Hepatocyte (in vitro differentiated cells): ENCODE measurements at regions not wholly inside any gene's neighbourhood (a gene's known extent, or its start where the extent isn't known, plus 50 kb on each side); places are given as distances from the start of the nearest gene placed in this dataset.

Experiments
- DNase-seq: peaks from one replicate; pipeline ENCODE4 v3.0.0-alpha.2; 2016; ENCODE audit warnings: low spot score
- H2AFZ ChIP-seq: fragments of 200-600 bp; sonication (generic); 2 replicates; pipeline ENCODE4 v1.6.0; 2016; ENCODE audit warnings: antibody characterized with exemption, mild to moderate bottlenecking
- H3K27ac ChIP-seq: fragments of 200-600 bp; sonication (generic); 2 replicates; pipeline ENCODE4 v1.5.1; 2016; ENCODE audit warnings: mild to moderate bottlenecking
- H3K27me3 ChIP-seq: fragments of 200-600 bp; sonication (generic); 2 replicates; pipeline ENCODE4 v1.6.1; 2016
- H3K36me3 ChIP-seq: fragments of 200-600 bp; sonication (generic); replicated peaks from 2 replicates; pipeline ENCODE4 v1.5.1; 2016; ENCODE audit warnings: low read depth; ENCODE audit not compliant: insufficient read depth
- H3K4me1 ChIP-seq: fragments of 200-600 bp; sonication (generic); 2 replicates; pipeline ENCODE4 v1.5.1; 2016; ENCODE audit warnings: mild to moderate bottlenecking, moderate library complexity; ENCODE audit not compliant: insufficient read depth
- H3K4me2 ChIP-seq: fragments of 200-600 bp; sonication (generic); 2 replicates; pipeline ENCODE4 v1.6.0; 2016
- H3K4me3 ChIP-seq: fragments of 200-600 bp; sonication (generic); 2 replicates; pipeline ENCODE4 v1.5.1; 2016; ENCODE audit warnings: mild to moderate bottlenecking
- H3K79me2 ChIP-seq: fragments of 200-600 bp; sonication (generic); 2 replicates; pipeline ENCODE4 v1.6.0; 2017; ENCODE audit warnings: mild to moderate bottlenecking
- H3K9me2 ChIP-seq: fragments of 200-600 bp; sonication (generic); replicated peaks from 2 replicates; pipeline ENCODE4 v1.6.0; 2017; ENCODE audit warnings: mild to moderate bottlenecking; ENCODE audit not compliant: insufficient read depth
- H3K9me3 ChIP-seq: fragments of 200-600 bp; sonication (generic); 2 replicates; pipeline ENCODE4 v1.5.1; 2016; ENCODE audit warnings: low read depth, mild to moderate bottlenecking
- H4K20me1 ChIP-seq: fragments of 200-600 bp; sonication (generic); 2 replicates; pipeline ENCODE4 v1.6.0; 2016; ENCODE audit warnings: mild to moderate bottlenecking; ENCODE audit not compliant: insufficient read depth, poor library complexity, severe bottlenecking
- EZH2 ChIP-seq: fragments of 200-600 bp; sonication (generic); IDR thresholded peaks from 2 replicates; pipeline ENCODE4 v1.6.1; 2016; ENCODE audit warnings: antibody characterized with exemption, mild to moderate bottlenecking, borderline replicate concordance
- EZH2phosphoT487 ChIP-seq: fragments of 200-600 bp; sonication (generic); IDR thresholded peaks from one replicate; pipeline ENCODE4 v1.6.1; 2018; ENCODE audit warnings: antibody characterized with exemption, mild to moderate bottlenecking, low read depth, moderate library complexity; ENCODE audit not compliant: unreplicated experiment, severe bottlenecking
- WGBS: methylation state at CpG from one replicate; pipeline ENCODE4 v1.1.6; 2016; ENCODE audit warnings: low lambda C conversion rate; ENCODE audit errors: missing lambda C conversion rate; 5-methylcytosine and 5-hydroxymethylcytosine counted together
- TF ChIP-seq, protein P1 (sequence below): fragments of 200-600 bp; sonication (generic); IDR thresholded peaks from 2 replicates; pipeline ENCODE4 v1.5.1; 2016; ENCODE audit warnings: antibody characterized with exemption, mild to moderate bottlenecking; ENCODE audit not compliant: poor library complexity

DNA sequence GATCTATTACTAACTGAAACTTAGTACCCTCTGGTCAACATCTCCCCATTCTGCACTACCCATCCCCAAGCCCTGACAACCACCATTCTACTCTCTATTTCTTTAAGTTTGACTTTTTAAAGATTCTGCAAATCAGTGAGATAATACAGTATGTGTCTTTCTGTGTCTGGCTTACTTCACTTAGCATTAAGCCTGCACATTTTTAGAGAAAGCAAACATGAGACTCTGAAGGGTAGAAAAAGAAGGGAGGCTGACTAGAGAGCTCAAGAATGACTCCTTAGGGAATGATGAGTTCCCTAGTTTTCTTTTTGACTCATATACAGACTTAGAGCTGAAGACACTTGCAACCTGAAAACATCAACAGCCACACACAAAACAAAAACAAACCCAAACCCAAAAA is 311.3 kb downstream of the SQOR start:
- Histone ChIP-seq H3K27ac (no peak overlapping the region), H4K20me1 (no peaks in the 10 kb centered on the region), H3K4me2 (no peak overlapping the region), H2AFZ (no peak overlapping the region), H3K4me3 (no peak overlapping the region), H3K79me2 (no peaks in the 10 kb centered on the region), H3K27me3 (no peaks in the 10 kb centered on the region), H3K36me3 (no peaks in the 10 kb centered on the region), H3K9me2 (no peaks in the 10 kb centered on the region), H3K4me1 (peaks cover 3% of the 10 kb centered on the region), H3K9me3 (no peaks in the 10 kb centered on the region)
- TF ChIP-seq EZH2phosphoT487 (no peak), EZH2 (no peak)
- TF ChIP-seq, protein P1, sequence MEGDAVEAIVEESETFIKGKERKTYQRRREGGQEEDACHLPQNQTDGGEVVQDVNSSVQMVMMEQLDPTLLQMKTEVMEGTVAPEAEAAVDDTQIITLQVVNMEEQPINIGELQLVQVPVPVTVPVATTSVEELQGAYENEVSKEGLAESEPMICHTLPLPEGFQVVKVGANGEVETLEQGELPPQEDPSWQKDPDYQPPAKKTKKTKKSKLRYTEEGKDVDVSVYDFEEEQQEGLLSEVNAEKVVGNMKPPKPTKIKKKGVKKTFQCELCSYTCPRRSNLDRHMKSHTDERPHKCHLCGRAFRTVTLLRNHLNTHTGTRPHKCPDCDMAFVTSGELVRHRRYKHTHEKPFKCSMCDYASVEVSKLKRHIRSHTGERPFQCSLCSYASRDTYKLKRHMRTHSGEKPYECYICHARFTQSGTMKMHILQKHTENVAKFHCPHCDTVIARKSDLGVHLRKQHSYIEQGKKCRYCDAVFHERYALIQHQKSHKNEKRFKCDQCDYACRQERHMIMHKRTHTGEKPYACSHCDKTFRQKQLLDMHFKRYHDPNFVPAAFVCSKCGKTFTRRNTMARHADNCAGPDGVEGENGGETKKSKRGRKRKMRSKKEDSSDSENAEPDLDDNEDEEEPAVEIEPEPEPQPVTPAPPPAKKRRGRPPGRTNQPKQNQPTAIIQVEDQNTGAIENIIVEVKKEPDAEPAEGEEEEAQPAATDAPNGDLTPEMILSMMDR, result no peak
- DNase-seq, result no peak

DNA sequence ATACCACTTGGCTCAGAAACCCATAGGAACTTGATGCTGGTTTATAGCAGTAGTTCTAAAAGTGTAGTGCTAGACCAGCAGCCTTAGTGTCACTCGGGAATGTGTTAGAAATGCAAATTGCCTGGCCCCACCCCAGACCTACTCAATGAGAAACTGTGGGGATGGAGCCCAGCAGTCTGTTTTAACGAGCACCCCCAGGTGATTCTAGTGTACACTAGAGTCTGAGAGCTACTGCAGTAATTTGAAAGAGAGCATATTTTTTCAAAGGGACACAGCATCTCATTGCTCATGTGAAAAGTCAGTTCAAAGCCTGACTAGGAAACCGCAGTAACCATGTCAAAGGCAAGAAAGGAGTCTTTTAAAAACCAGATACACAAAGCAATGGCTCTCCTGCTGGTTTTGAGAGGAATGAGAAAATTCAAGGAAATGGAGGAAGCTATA is 313.4 kb downstream of the SQOR start:
- peak overlapping the region; percentile 46 for H3K27ac ChIP-seq
- H3K4me2 ChIP-seq, result no peak overlapping the region
- H4K20me1 ChIP-seq, result no peaks in the 10 kb centered on the region
- H3K9me2 ChIP-seq, result no peaks in the 10 kb centered on the region
- H2AFZ ChIP-seq, result no peak overlapping the region
- no peak for DNase-seq
- no peaks in the 10 kb centered on the region for H3K9me3 ChIP-seq
- H3K4me1 ChIP-seq, result no peaks in the 10 kb centered on the region
- TF ChIP-seq EZH2, result no peak
- TF ChIP-seq EZH2phosphoT487, result no peak
- TF ChIP-seq, protein P1, result no peak
- 37% methylated on average over 3 of the region's 3 CpGs for WGBS
- no peaks in the 10 kb centered on the region for H3K79me2 ChIP-seq
- H3K36me3 ChIP-seq, result no peaks in the 10 kb centered on the region
- no peaks in the 10 kb centered on the region for H3K27me3 ChIP-seq
- H3K4me3 ChIP-seq, result no peak overlapping the region

- H3K27me3 ChIP-seq, result no peaks in the 10 kb centered on the region
- H2AFZ ChIP-seq, result no peak overlapping the region
- no peaks in the 10 kb centered on the region for H3K36me3 ChIP-seq
- no peak overlapping the region for H3K27ac ChIP-seq
- H3K9me2 ChIP-seq, result no peaks in the 10 kb centered on the region
- H3K4me2 ChIP-seq, result no peak overlapping the region
- DNase-seq, result no peak
- H3K79me2 ChIP-seq, result no peaks in the 10 kb centered on the region
- H3K9me3 ChIP-seq, result no peaks in the 10 kb centered on the region
- no peaks in the 10 kb centered on the region for H3K4me1 ChIP-seq
- no peaks in the 10 kb centered on the region for H4K20me1 ChIP-seq
- TF ChIP-seq EZH2phosphoT487, result no peak
- TF ChIP-seq EZH2, result no peak
- TF ChIP-seq, protein P1, result no peak
- H3K4me3 ChIP-seq, result no peak overlapping the region
- 84% methylated on average over 3 of the region's 3 CpGs for WGBS
Measured at GRCh38 chr15:45958924-45959323, 324.1 kb downstream of the SQOR start.

DNA sequence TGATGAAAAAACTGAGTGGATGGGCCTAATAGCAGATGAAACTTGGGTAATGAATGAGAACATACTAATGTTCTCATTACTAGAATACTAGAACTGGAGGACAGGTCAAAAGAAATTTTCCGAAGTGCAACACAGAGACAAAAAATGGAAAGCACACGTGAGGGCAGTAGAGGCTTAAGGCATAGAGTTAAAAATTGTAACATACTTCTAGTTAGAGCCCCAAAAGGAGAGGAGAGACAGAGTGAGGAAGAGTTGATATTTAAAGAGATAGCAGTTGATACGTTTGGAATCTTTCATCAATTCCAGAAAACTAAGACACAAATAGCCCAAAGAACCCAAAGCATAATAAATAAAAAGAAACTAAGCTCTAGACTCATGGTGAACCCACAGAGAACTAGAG is 327.9 kb downstream of the SQOR start:
- TF ChIP-seq, protein P1, result no peak
- TF ChIP-seq EZH2 (no peak), EZH2phosphoT487 (no peak)
- H3K4me2 ChIP-seq, result no peak overlapping the region
- 91% methylated on average over 3 of the region's 3 CpGs for WGBS
- H3K36me3 ChIP-seq, result no peaks in the 10 kb centered on the region
- H3K9me3 ChIP-seq, result no peaks in the 10 kb centered on the region
- no peak overlapping the region for H3K27ac ChIP-seq
- H3K4me3 ChIP-seq, result no peak overlapping the region
- H4K20me1 ChIP-seq, result no peaks in the 10 kb centered on the region
- no peaks in the 10 kb centered on the region for H3K27me3 ChIP-seq
- H3K9me2 ChIP-seq, result no peaks in the 10 kb centered on the region
- H3K4me1 ChIP-seq, result no peaks in the 10 kb centered on the region
- no peak for DNase-seq
- no peak overlapping the region for H2AFZ ChIP-seq
- no peaks in the 10 kb centered on the region for H3K79me2 ChIP-seq
